ENCODE measurements at regions not wholly inside any gene's neighbourhood (a gene's known extent, or its start where the extent isn't known, plus 50 kb on each side); places are given as distances from the start of the nearest gene placed in this dataset.

DNA sequence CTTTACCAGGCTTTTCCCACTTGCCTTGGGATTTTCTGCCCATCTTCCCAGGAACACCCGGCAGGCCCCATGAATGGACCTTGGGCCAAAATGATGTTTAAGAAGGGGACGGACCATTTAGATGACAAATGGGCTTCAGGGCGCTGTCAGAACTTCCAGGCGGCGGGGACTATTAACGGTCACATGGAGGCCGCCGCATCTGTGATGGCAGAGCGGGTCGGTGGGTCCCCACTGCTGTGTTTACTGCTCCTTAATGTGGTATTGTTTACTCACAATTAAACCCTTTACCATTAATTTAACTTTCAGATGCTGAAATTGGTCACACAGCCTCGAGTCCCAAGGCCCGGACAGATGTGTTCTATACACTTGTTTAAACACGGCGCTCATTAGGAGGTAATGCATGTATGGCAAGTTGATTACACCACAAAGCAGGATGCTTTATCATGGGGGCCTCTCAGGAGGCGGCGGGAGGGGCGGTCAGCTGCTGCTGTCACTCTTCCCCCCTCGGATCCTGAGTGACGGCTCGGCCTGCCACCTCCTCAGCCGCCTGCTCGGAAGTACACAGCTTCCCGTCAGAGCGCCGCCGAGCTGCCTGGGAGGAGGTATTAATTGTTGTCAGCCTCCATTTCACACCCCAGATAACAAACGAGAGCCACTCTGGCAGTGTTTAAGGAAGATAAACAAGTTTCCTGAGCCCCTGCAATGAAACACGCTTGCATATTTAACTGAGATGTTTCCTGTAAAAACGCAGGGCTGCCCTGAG, 83.9 kb upstream of the IRX3 start:
- no peak overlapping the region for H3K4me3 ChIP-seq
- 37% methylated on average over 22 of the region's 29 CpGs for WGBS
- H3K27ac ChIP-seq (replicated peaks in 1 of 4), result no peak overlapping the region
- DNase-seq (ENCODE audit: extremely low spot score), result no peak
- H3K4me1 ChIP-seq, result peaks cover 0 to 5% (median 2%) of the 10 kb centered on the region in 4 donors
- no peaks in the 10 kb centered on the region for H3K36me3 ChIP-seq
- TF ChIP-seq, protein P1, sequence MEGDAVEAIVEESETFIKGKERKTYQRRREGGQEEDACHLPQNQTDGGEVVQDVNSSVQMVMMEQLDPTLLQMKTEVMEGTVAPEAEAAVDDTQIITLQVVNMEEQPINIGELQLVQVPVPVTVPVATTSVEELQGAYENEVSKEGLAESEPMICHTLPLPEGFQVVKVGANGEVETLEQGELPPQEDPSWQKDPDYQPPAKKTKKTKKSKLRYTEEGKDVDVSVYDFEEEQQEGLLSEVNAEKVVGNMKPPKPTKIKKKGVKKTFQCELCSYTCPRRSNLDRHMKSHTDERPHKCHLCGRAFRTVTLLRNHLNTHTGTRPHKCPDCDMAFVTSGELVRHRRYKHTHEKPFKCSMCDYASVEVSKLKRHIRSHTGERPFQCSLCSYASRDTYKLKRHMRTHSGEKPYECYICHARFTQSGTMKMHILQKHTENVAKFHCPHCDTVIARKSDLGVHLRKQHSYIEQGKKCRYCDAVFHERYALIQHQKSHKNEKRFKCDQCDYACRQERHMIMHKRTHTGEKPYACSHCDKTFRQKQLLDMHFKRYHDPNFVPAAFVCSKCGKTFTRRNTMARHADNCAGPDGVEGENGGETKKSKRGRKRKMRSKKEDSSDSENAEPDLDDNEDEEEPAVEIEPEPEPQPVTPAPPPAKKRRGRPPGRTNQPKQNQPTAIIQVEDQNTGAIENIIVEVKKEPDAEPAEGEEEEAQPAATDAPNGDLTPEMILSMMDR (IDR thresholded peaks at IDR 0.05), result no peak
- TF ChIP-seq EP300 (IDR thresholded peaks at IDR 0.05) (no peak), POLR2A (IDR thresholded peaks at IDR 0.05; ENCODE audit: low read depth) (no peak)
- peaks cover 0 to 62% (median 0%) of the 10 kb centered on the region in 4 donors for H3K27me3 ChIP-seq
- intact Hi-C loops (cut with DNase I), result no loop called here
- no peaks in the 10 kb centered on the region for H3K9me3 ChIP-seq

DNA sequence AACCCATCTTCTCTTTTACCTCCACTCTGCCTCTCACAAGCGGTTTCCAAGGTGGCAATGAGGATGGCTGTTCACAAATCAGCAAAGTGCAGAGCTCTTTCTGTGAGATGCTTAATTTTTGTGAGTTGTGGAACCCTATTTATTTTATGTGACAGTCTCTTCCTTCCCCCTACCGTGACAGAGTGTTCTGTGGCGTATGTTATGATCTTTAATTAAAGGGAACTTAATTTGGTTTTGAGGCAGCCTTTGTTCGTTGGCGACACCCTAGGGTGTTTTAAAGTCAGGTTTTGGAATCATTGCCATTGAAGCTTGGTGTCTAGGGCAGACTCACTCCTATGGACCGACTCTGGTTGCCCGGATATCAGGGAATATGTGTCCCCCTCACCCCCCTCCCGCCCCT, 83.3 kb upstream of the IRX3 start:
- Histone ChIP-seq H3K9me3 (no peaks in the 10 kb centered on the region), H3K4me3 (no peak overlapping the region), H3K27me3 (peaks cover 0 to 56% (median 0%) of the 10 kb centered on the region in 4 donors), H3K4me1 (peaks cover 0 to 5% (median 2%) of the 10 kb centered on the region in 4 donors), H3K27ac (replicated peaks in 1 of 4) (no peak overlapping the region), H3K36me3 (no peaks in the 10 kb centered on the region)
- TF ChIP-seq POLR2A (IDR thresholded peaks at IDR 0.05; ENCODE audit: low read depth), result no peak
- no peak for TF ChIP-seq EP300 (IDR thresholded peaks at IDR 0.05)
- TF ChIP-seq POLR2AphosphoS5 (IDR thresholded peaks at IDR 0.05), result no peak
- TF ChIP-seq, protein P1 (IDR thresholded peaks at IDR 0.05), result no peak
- no peak for DNase-seq (ENCODE audit: extremely low spot score)
- intact Hi-C loops (cut with DNase I), result no loop called here
- WGBS, result 75% methylated on average over 8 of the region's 8 CpGs

DNA sequence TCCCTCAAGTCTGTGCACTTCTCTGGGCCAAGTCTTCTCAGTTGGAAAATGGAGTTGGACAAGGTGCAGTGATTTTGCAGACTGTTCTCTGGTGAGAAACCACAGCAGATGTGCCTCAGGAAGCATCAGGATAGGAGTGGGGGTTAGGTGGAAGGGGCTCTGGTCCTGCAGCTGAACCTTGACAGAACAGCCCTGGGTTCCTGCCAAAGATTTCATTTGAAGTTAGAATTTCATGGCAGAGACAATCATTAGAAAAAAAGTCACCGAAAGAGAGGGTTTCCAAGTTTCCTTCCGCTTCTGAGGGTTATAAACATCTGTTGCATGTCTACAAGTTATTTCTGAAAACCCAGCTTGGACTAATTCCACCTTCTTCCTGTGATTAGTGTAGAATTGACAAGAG, 80.4 kb upstream of the IRX3 start:
- H3K4me3 ChIP-seq, result no peak overlapping the region
- no peaks in the 10 kb centered on the region for H3K36me3 ChIP-seq
- peaks cover 0 to 47% (median 0%) of the 10 kb centered on the region in 4 donors for H3K27me3 ChIP-seq
- H3K4me1 ChIP-seq, result peaks cover 0 to 5% (median 0%) of the 10 kb centered on the region in 4 donors
- 48% methylated on average over 2 of the region's 2 CpGs for WGBS
- no peak overlapping the region for H3K27ac ChIP-seq (replicated peaks in 1 of 4)
- H3K9me3 ChIP-seq, result no peaks in the 10 kb centered on the region
- no peak for DNase-seq (ENCODE audit: extremely low spot score)
- intact Hi-C loops (cut with DNase I), result no loop called here
- TF ChIP-seq EP300 (IDR thresholded peaks at IDR 0.05), result no peak
- no peak for TF ChIP-seq POLR2A (IDR thresholded peaks at IDR 0.05; ENCODE audit: low read depth)
- TF ChIP-seq, protein P1 (IDR thresholded peaks at IDR 0.05), result no peak
- no peak for TF ChIP-seq POLR2AphosphoS5 (IDR thresholded peaks at IDR 0.05)

DNA sequence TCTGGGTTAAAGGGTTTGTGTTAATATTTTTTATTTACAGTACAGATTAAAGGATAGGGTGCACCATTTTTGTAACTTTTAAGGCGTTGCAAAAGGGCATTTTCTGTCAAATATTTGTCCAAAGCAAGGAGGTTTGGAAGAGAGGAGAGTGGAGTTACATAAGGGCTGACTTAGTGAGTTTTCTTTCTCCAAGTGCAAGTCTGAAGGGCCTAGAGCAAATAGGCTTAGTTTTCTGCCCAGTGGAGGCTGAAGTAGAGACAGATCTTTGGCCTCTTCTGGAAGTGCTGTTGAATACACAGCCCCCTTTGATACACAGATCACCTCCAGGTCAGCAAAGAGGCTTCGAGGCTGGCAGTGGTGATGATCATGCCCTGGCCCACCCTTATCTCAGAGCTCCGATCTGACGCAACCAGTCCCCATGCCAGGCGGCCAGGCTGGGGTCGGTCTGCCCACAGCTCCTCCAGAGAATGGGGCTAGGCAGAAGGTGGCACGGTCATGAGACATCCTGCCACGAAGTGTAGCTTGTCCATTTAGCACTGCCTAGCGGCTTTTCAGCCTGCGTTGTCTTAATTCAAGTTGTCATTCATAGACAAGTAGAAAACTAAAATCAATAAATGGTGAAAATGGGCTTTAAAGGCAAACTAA, 79.5 kb upstream of the IRX3 start:
- Histone ChIP-seq H3K9me3 (no peaks in the 10 kb centered on the region), H3K4me3 (no peak overlapping the region), H3K27ac (replicated peaks in 1 of 4) (no peak overlapping the region), H3K27me3 (peaks cover 0 to 50% (median 0%) of the 10 kb centered on the region in 4 donors), H3K4me1 (peaks cover 0 to 5% (median 0%) of the 10 kb centered on the region in 4 donors), H3K36me3 (no peaks in the 10 kb centered on the region)
- TF ChIP-seq EP300 (IDR thresholded peaks at IDR 0.05), result no peak
- TF ChIP-seq POLR2AphosphoS5 (IDR thresholded peaks at IDR 0.05), result no peak
- TF ChIP-seq, protein P1 (IDR thresholded peaks at IDR 0.05), result no peak
- TF ChIP-seq POLR2A (IDR thresholded peaks at IDR 0.05; ENCODE audit: low read depth), result no peak
- intact Hi-C loops (cut with DNase I), result no loop called here
- WGBS, result 84% methylated on average over 10 of the region's 10 CpGs
- no peak for DNase-seq (ENCODE audit: extremely low spot score)
